Vagina (tissue), 2 donors: ENCODE measurements at regions not wholly inside any gene's neighbourhood (a gene's known extent, or its start where the extent isn't known, plus 50 kb on each side); places are given as distances from the start of the nearest gene placed in this dataset.

Experiments
- DNase-seq, 2 donors: peaks; one replicate each; pipeline ENCODE4 v3.0.0-alpha.2; 2017; ENCODE audit errors: extremely low spot score in 2 of 2
- H3K27ac ChIP-seq: fragments of 200-600 bp; sonication (generic); one replicate; pipeline ENCODE4 v1.5.1; 2019
- H3K27me3 ChIP-seq: fragments of 200-600 bp; sonication (generic); one replicate; pipeline ENCODE4 v1.5.1; 2019
- H3K36me3 ChIP-seq, 2 donors: fragments of 200-600 bp; sonication (generic); one replicate each; pipeline ENCODE4 v1.5.1; 2017 to 2019
- H3K4me1 ChIP-seq: fragments of 200-600 bp; sonication (generic); one replicate; pipeline ENCODE4 v1.5.1; 2019
- H3K4me3 ChIP-seq, 2 donors: fragments of 200-600 bp; sonication (generic); 1 replicate in 1 of 2; 2 replicates in 1 of 2; pipeline ENCODE4 v1.5.1; 2016 to 2019
- H3K9me3 ChIP-seq: fragments of 200-600 bp; sonication (generic); one replicate; pipeline ENCODE4 v1.5.1; 2019
- POLR2A ChIP-seq, 2 donors: fragments of 450-650 bp; IDR thresholded peaks; one replicate each; pipeline ENCODE4 v1.6.1; 2017; ENCODE audit warnings: antibody characterized with exemption in 2 of 2, mild to moderate bottlenecking in 2 of 2, moderate library complexity in 2 of 2
- POLR2AphosphoS5 ChIP-seq, 2 donors: sonication (generic); formaldehyde crosslinking; IDR thresholded peaks; one replicate each; pipeline ENCODE4 v1.9.0; 2017; ENCODE audit warnings: antibody characterized with exemption in 2 of 2, mild to moderate bottlenecking in 2 of 2, low read depth in 1 of 2; ENCODE audit not compliant: insufficient read depth in 1 of 2
- intact Hi-C: fragments of 100-400 bp; cut with DNase I; formaldehyde crosslinking; loops from one replicate; pipeline ENCODE4 v1.15.1; 2023
- TF ChIP-seq, protein P1 (sequence below), 3 experiments: fragments of 450-650 bp in 2 of 3; fragments of 200-600 bp in 1 of 3; sonication (generic) in 1 of 3; IDR thresholded peaks; one replicate each; pipeline ENCODE4 v1.5.1; 2017 to 2019; ENCODE audit warnings: antibody characterized with exemption in 3 of 3, mild to moderate bottlenecking in 2 of 3, moderate library complexity in 2 of 3

DNA sequence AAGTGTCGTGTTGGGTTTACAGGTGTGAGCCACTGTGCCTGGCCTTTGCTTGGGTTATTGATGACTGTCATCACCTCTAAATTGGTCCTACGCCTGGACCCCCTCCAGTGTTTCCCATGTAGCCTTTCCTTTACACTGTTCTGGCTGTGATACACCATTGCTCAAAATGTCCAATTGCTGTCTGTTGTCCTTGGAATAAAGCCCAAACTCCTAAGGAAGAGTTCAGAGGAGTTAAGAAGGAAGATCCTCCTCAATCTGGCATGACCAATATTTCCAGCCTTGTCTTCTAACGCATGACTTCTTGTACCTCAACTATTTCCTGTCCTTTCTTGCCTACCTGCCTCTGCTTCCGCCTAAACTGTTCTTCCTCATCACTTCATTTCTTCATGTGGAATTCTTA, 113.1 kb downstream of the POLR2M start:
- Histone ChIP-seq H3K36me3 (no peaks in the 10 kb centered on the region), H3K27ac (no peak overlapping the region), H3K9me3 (no peaks in the 10 kb centered on the region), H3K4me1 (no peaks in the 10 kb centered on the region), H3K27me3 (no peaks in the 10 kb centered on the region), H3K4me3 (no peak overlapping the region)
- intact Hi-C loops: no loop called here
- no peak for DNase-seq
- TF ChIP-seq, protein P1, sequence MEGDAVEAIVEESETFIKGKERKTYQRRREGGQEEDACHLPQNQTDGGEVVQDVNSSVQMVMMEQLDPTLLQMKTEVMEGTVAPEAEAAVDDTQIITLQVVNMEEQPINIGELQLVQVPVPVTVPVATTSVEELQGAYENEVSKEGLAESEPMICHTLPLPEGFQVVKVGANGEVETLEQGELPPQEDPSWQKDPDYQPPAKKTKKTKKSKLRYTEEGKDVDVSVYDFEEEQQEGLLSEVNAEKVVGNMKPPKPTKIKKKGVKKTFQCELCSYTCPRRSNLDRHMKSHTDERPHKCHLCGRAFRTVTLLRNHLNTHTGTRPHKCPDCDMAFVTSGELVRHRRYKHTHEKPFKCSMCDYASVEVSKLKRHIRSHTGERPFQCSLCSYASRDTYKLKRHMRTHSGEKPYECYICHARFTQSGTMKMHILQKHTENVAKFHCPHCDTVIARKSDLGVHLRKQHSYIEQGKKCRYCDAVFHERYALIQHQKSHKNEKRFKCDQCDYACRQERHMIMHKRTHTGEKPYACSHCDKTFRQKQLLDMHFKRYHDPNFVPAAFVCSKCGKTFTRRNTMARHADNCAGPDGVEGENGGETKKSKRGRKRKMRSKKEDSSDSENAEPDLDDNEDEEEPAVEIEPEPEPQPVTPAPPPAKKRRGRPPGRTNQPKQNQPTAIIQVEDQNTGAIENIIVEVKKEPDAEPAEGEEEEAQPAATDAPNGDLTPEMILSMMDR (IDR thresholded peaks at IDR 0.05): no peak
- TF ChIP-seq POLR2AphosphoS5 (IDR thresholded peaks at IDR 0.05; ENCODE audit: insufficient read depth in 1 of 2, low read depth in 1 of 2) (no peak), POLR2A (IDR thresholded peaks at IDR 0.05) (no peak)

DNA sequence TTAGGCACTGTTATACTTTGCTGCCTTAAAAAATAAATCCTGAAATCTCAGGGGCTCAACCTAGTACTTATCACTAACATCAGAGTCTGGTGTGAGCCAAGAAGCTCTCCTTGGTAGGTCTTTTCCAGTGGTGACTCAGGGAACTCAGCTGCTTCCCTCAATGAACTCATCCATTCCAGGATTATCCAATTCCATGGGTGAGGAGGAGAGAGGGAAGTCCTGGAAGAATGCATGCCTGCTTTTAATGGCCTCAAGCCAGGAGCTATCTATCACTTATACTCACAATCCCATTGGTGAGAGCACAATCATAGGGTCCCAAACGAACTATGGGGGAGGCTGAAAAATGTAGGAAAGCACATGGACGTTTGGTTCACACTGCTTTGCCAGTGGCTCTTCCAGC, 113.6 kb downstream of the POLR2M start:
- Histone ChIP-seq H3K27me3 (no peaks in the 10 kb centered on the region), H3K4me1 (no peaks in the 10 kb centered on the region), H3K9me3 (no peaks in the 10 kb centered on the region), H3K4me3 (no peak overlapping the region), H3K36me3 (no peaks in the 10 kb centered on the region), H3K27ac (no peak overlapping the region)
- intact Hi-C loops: no loop called here
- TF ChIP-seq POLR2AphosphoS5 (IDR thresholded peaks at IDR 0.05; ENCODE audit: insufficient read depth in 1 of 2, low read depth in 1 of 2): no peak
- TF ChIP-seq, protein P1 (IDR thresholded peaks at IDR 0.05): no peak
- no peak for TF ChIP-seq POLR2A (IDR thresholded peaks at IDR 0.05)
- DNase-seq: no peak

DNA sequence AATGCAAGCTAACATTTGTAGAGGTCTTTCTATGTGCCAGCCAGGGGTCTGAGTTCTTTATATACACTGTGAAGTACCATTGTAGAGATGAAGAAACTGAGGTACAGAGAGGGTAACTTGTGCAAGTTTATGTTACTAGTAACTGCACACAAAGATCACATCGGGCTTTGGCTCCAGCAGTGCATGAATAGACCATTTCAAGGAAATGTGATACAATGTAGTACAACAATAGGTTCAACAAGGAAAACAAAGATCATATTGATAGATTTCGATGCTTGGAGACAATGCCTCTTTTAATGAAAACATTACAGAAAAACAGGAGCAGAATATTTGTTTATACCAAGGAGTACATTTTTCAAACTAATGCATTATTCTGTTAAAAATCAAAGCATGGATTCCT, 115.3 kb downstream of the POLR2M start:
- TF ChIP-seq POLR2AphosphoS5 (IDR thresholded peaks at IDR 0.05; ENCODE audit: insufficient read depth in 1 of 2, low read depth in 1 of 2) (no peak), POLR2A (IDR thresholded peaks at IDR 0.05) (no peak)
- TF ChIP-seq, protein P1 (IDR thresholded peaks at IDR 0.05): no peak
- Histone ChIP-seq H3K36me3 (no peaks in the 10 kb centered on the region), H3K27ac (no peak overlapping the region), H3K9me3 (no peaks in the 10 kb centered on the region), H3K4me3 (no peak overlapping the region), H3K27me3 (no peaks in the 10 kb centered on the region), H3K4me1 (no peaks in the 10 kb centered on the region)
- intact Hi-C loops: no loop called here
- DNase-seq: no peak

DNA sequence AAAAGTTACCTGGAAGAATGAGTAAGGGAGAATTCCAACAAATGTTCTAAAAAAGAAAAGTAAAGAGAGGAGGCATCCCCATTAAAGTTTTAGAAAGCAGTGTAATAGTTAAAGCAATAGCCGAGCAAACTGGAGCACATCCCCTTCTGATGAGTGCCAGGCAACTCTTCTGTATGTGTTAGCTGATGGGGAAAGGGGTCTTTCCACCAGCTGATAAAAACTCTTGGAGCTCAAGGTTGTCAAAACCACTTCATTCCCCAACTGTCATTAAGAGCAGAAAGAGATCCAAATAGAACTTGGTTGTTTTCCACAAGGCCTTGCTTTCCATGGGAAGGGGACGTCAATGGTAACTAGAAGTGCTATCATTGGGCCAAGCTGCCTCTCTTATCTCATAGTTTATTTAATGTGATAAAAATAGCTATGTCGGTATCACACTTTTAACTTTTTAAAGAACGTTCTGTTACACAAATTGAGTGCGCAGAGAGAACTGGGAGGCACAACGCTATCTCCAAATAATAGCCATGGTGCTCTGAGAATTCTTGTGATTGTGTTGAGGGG, 116.9 kb downstream of the POLR2M start:
- no peaks in the 10 kb centered on the region for H3K36me3 ChIP-seq
- intact Hi-C loops: no loop called here
- no peak for DNase-seq

DNA sequence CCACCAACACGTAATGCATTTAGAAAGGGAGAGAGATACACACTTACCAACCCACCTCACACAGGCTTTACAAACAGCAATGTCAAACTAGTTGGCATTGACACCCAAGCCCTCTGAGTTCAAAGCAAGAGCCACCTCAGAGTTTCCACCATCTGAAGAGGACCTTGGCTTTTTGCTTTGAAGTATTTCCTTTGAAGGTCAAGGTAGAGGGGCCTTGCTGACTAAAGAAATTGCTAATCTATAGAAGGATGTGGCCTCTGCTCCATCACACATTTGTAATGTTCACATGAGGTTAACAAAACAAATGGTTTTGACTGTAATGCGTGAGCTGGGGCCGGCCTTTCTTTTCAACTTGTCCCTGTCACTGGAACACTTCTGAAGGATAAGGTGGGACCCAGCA, 117.7 kb downstream of the POLR2M start:
- TF ChIP-seq, protein P1 (IDR thresholded peaks at IDR 0.05): no peak
- TF ChIP-seq POLR2A (IDR thresholded peaks at IDR 0.05): no peak
- no peak for TF ChIP-seq POLR2AphosphoS5 (IDR thresholded peaks at IDR 0.05; ENCODE audit: insufficient read depth in 1 of 2, low read depth in 1 of 2)
- Histone ChIP-seq H3K27me3 (no peaks in the 10 kb centered on the region), H3K27ac (no peak overlapping the region), H3K36me3 (no peaks in the 10 kb centered on the region), H3K4me3 (no peak overlapping the region), H3K4me1 (no peaks in the 10 kb centered on the region), H3K9me3 (no peaks in the 10 kb centered on the region)
- intact Hi-C loops: no loop called here
- DNase-seq: no peak

More for the DNA sequence above, 116.9 kb downstream of the POLR2M start:
- H3K4me1 ChIP-seq: no peaks in the 10 kb centered on the region
- no peak overlapping the region for H3K4me3 ChIP-seq
- no peaks in the 10 kb centered on the region for H3K27me3 ChIP-seq
- no peak overlapping the region for H3K27ac ChIP-seq
- no peaks in the 10 kb centered on the region for H3K9me3 ChIP-seq
- TF ChIP-seq POLR2A (IDR thresholded peaks at IDR 0.05) (no peak), POLR2AphosphoS5 (IDR thresholded peaks at IDR 0.05; ENCODE audit: insufficient read depth in 1 of 2, low read depth in 1 of 2) (no peak)
- TF ChIP-seq, protein P1 (IDR thresholded peaks at IDR 0.05): no peak
